ENCODE measurements at regions not wholly inside any gene's neighbourhood (a gene's known extent, or its start where the extent isn't known, plus 50 kb on each side); places are given as distances from the start of the nearest gene placed in this dataset.
"Not testable (repeated sequence)": the region's sequence is repeated elsewhere in the genome, so short reads cannot be mapped to it uniquely, and the experiment has no call there.

- DNase-seq (ENCODE audit: insufficient read length, low spot score); FAIRE-seq: not testable (repeated sequence)
These were observed 219.5 kb upstream of the NOTCH2NLA start for GRCh38 chr1:146448212-146448876.

GRCh38 chr1:146443871-146444222, 215.0 kb upstream of the NOTCH2NLA start:
- DNase-seq (ENCODE audit: insufficient read length, low spot score), result not testable (repeated sequence)

GRCh38 chr1:146443088-146443870, 214.5 kb upstream of the NOTCH2NLA start:
- not testable (repeated sequence) for FAIRE-seq; DNase-seq (ENCODE audit: insufficient read length, low spot score)

More at GRCh38 chr1:146443871-146444222, 215.0 kb upstream of the NOTCH2NLA start:
- not testable (repeated sequence) for FAIRE-seq

- FAIRE-seq; DNase-seq (ENCODE audit: insufficient read length, low spot score): not testable (repeated sequence)
These were observed 209.7 kb upstream of the NOTCH2NLA start for GRCh38 chr1:146438543-146438942.

GRCh38 chr1:146416642-146417041, 187.8 kb upstream of the NOTCH2NLA start:
- FAIRE-seq; DNase-seq (ENCODE audit: insufficient read length, low spot score): not testable (repeated sequence)

GRCh38 chr1:146415017-146415416, 186.2 kb upstream of the NOTCH2NLA start:
- not testable (repeated sequence) for FAIRE-seq

GRCh38 chr1:146413911-146414310, 185.1 kb upstream of the NOTCH2NLA start:
- not testable (repeated sequence) for FAIRE-seq; DNase-seq (ENCODE audit: insufficient read length, low spot score)

More at GRCh38 chr1:146415017-146415416, 186.2 kb upstream of the NOTCH2NLA start:
- not testable (repeated sequence) for DNase-seq (ENCODE audit: insufficient read length, low spot score)

- not testable (repeated sequence) for DNase-seq (ENCODE audit: insufficient read length, low spot score); FAIRE-seq
These were observed 183.1 kb upstream of the NOTCH2NLA start for GRCh38 chr1:146411923-146412322.

- DNase-seq (ENCODE audit: insufficient read length, low spot score); FAIRE-seq: not testable (repeated sequence)
These were observed 181.1 kb upstream of the NOTCH2NLA start for GRCh38 chr1:146409817-146410441.

GRCh38 chr1:146409116-146409801, 180.4 kb upstream of the NOTCH2NLA start:
- not testable (repeated sequence) for FAIRE-seq; DNase-seq (ENCODE audit: insufficient read length, low spot score)

GRCh38 chr1:146401281-146401825, 172.5 kb upstream of the NOTCH2NLA start:
- not testable (repeated sequence) for DNase-seq (ENCODE audit: insufficient read length, low spot score); FAIRE-seq

- FAIRE-seq; DNase-seq (ENCODE audit: insufficient read length, low spot score): not testable (repeated sequence)
These were observed 171.6 kb upstream of the NOTCH2NLA start for GRCh38 chr1:146400173-146401121.

- not testable (repeated sequence) for DNase-seq (ENCODE audit: insufficient read length, low spot score); FAIRE-seq
These were observed 170.4 kb upstream of the NOTCH2NLA start for GRCh38 chr1:146399225-146399624.

GRCh38 chr1:146396801-146397200, 168.0 kb upstream of the NOTCH2NLA start:
- not testable (repeated sequence) for FAIRE-seq; DNase-seq (ENCODE audit: insufficient read length, low spot score)

GRCh38 chr1:146396242-146396641, 167.4 kb upstream of the NOTCH2NLA start:
- DNase-seq (ENCODE audit: insufficient read length, low spot score); FAIRE-seq: not testable (repeated sequence)

- DNase-seq (ENCODE audit: insufficient read length, low spot score); FAIRE-seq: not testable (repeated sequence)
These were observed 165.0 kb upstream of the NOTCH2NLA start for GRCh38 chr1:146393796-146394195.

- FAIRE-seq; DNase-seq (ENCODE audit: insufficient read length, low spot score): not testable (repeated sequence)
These were observed 164.3 kb upstream of the NOTCH2NLA start for GRCh38 chr1:146393154-146393553.

GRCh38 chr1:146389178-146389577, 160.4 kb upstream of the NOTCH2NLA start:
- not testable (repeated sequence) for FAIRE-seq; DNase-seq (ENCODE audit: insufficient read length, low spot score)

Data from HTR-8/SVneo (cell line).